GM19463 (cell line): ENCODE measurements at regions not wholly inside any gene's neighbourhood (a gene's known extent, or its start where the extent isn't known, plus 50 kb on each side); places are given as distances from the start of the nearest gene placed in this dataset.
"Not testable (repeated sequence)": the region's sequence is repeated elsewhere in the genome, so short reads cannot be mapped to it uniquely, and the experiment has no call there.

Experiments used
- ATAC-seq: cut with Tn5 transposase; IDR thresholded peaks from one replicate; pipeline ENCODE4 v1.9.1; 2021; ENCODE audit warnings: mild to moderate bottlenecking, moderate library complexity; ENCODE audit not compliant: unreplicated experiment

DNA sequence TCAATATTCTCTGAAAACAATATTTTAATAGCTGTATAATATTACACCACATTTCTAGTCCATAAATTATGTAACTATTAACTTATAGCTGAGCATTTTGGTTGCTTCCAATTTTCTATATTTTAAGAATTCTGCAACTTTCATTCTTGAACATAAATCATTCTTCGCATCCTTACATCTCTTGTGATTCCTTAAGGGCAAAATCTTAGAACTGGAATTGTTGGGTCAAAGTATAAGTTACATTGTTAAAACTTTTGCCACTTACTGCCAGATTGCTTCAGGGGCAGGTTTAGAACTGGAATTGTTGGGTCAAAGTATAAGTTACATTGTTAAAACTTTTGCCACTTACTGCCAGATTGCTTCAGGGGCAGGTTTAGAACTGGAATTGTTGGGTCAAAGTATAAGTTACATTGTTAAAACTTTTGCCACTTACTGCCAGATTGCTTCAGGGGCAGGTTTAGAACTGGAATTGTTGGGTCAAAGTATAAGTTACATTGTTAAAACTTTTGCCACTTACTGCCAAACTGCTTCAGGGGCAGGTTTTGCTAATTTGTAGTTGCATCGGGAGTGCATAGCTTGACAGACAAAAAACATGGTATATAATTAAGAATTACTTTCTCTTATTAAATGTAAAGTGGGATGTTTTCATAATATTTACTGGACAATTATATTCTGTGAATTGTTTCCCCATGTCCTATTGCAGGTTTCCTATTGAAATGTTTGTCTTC, 179.9 kb upstream of the OR13F1 start:
- ATAC-seq: not testable (repeated sequence)

DNA sequence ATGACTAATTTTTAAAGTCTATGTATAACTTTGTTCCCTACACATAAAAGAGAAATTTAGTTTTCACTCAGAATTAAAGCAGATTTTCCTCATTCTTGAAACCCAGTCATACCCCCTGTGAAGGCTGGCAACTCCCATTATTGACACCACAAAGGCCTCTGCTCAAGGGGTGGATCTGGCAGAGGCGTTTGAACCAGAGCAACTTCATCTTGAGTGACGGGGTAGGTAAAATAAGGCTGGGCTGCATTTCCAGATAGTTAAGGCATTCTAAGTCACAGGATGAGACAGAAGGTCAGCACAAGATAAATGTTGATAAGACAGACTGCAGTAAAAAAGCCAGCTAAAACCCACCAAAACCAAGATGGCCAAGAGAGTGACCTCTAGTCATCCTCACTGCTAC, 177.2 kb upstream of the OR13F1 start:
- ATAC-seq: no peak

DNA sequence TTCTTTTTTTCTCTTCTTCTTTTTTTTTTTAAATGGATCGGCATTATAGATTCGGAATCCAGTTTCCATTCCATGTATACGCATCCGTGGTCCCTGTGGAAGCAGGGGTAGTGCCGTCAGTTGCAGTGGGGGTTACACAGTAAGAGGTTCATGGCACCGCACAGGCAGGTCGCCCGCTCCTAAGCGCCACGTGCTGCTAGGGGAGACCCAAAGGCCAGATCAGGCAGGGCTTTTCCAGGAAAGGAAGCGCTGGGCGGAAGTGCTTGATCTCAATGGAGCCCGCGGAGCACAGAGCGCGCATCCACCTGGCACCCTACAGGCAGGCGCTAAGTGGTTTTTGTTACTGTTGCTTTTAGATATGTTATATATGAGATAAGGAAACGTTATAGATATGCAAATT, 174.8 kb upstream of the OR13F1 start:
- no peak for ATAC-seq

- ATAC-seq: no peak
Measured at GRCh38 chr9:104330841-104331240, 173.2 kb upstream of the OR13F1 start.

- no peak for ATAC-seq
Measured at GRCh38 chr9:104334549-104334948, 169.5 kb upstream of the OR13F1 start.

DNA sequence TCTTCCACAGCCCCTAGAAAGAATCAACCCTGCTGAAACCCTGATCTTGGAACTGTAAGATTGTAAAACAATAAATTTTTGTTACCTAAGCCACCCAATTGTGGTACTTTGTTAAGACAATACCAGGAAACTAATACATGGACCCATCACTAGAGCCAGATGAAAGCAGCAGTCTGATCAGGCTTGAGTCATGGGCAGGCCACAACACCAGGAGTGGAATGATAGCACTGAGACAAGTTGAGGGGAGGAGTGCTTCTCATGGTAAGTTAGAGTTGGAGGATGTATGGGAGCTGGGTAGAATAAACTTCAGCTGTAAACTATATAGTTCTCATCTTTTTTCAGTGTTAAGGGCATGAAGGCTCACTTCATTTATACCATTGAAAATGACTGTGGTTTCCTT, 164.4 kb upstream of the OR13F1 start:
- no peak for ATAC-seq

DNA sequence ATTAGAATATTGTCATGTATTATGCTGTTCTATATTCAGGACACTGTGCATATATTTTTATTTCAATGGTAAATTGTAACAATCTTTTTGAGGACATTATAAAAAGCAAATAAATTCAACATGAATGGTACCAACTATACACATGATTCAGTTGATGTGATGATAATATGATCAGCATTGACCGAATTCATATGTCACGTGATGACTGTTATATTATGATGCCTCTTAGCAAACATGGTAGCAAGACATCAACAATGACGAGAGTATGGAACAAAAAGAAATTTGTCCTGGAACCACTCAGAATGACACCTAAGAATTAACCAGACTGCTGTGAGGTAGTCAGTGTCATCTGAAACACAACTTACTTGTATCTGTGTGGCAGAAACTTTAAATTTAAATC, 161.5 kb upstream of the OR13F1 start:
- ATAC-seq: no peak

- no peak for ATAC-seq
Measured at GRCh38 chr9:104345061-104345460, 159.0 kb upstream of the OR13F1 start.

DNA sequence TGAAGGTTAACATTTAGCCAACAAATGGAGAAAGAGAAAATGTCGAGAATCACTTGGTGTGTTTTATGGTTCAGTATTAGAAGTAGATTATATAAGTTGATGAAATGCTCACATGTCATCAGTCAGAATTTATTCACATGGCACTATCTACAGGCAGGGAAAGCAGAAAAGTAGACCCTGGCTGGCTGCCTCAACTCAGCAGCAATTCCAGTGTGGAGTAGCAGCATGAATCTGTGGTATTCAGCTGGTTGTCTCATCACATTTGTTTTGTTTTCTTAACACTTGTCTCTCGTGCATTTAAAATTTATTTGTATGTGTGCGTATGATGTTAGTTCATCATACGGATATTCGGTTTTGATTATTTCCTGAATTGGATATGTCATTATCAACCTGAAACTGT, 153.5 kb upstream of the OR13F1 start:
- ATAC-seq: no peak

- no peak for ATAC-seq
Measured at GRCh38 chr9:104351726-104352125, 152.3 kb upstream of the OR13F1 start.

DNA sequence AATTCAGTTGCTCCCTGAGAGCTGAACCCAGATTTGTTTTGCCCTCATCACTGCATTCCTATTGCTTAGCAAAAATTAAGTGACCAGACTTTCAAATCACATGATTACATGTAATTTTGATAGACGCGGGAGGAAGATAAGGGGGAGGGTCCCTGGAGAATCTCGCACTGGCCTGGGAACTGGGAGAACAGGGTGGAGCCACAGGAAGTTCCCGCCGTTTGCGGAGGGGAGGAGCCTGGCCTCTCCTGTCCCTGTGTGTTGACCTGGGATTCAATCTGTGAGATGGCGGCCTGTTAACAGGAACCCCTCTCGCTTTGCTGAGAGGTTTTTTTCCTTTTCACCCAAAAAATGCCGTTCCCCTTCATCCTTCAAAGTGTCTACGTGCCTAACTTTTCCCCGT, 142.9 kb upstream of the OR13F1 start:
- no peak for ATAC-seq

- no peak for ATAC-seq
Measured at GRCh38 chr9:104362912-104363472, 141.1 kb upstream of the OR13F1 start.

GRCh38 chr9:104367507-104367906, 136.6 kb upstream of the OR13F1 start:
- ATAC-seq: no peak

DNA sequence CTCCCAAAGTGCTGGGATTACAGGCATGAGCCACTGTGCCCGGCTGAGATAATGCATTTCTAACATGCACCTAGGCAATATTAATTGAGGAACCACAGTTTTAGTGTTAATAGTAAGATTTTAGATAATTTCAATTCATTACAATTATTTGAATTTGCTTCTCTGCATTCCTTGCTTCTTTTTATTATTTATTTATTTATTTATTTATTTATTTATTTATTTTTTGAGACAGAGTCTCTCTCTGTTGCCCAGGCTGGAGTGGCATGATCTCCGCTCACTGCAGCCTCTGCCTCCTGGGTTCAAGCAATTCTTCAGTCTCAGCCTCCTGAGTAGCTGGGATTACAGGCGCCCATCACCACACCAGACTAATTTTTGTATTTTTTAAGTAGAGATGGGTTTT, 135.7 kb upstream of the OR13F1 start:
- ATAC-seq: not testable (repeated sequence)

GRCh38 chr9:104374711-104375110, 129.4 kb upstream of the OR13F1 start:
- no peak for ATAC-seq

- ATAC-seq: no peak
Measured at GRCh38 chr9:104386013-104386412, 118.0 kb upstream of the OR13F1 start.

GRCh38 chr9:104386425-104387069, 117.5 kb upstream of the OR13F1 start:
- ATAC-seq: no peak

- ATAC-seq: no peak
Measured at GRCh38 chr9:104388071-104388470, 116.0 kb upstream of the OR13F1 start.

DNA sequence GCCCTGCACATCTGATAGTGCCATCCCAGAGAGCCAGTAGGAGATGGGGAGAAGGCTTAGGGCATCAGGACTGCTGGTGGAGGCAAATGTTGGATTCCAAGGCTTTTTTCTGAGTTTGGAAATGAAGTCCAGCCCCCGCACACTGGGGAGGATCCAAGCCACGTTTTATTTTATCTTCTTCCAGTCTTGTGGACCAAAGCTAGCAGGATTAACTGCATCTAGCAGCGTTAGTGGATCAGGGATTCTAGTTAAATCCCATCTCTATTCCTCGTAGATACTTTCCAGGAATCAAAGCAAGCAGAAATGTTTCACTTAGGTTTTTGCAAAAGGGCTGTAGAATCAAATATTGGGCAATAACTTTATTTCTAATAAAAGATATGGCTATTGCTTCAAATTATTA, 114.7 kb upstream of the OR13F1 start:
- ATAC-seq: no peak

DNA sequence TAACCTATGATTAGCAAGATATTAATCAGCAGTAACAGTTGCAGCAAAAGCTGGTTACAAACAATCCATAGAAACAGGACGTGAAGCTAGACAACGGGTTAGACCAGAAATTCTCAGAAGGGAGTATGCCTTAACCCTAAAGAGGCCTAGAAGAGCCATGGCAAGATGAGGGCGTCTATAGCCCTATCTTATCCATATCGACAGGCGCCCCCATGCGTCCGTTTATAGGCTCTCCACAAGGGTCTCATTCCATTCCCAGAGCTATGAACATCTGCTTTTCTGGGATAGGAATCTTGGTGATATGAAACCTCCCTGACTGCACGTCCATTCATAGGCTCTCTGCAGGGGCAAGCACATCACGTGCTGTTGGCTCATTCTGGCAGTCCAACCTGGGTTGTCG, 109.2 kb upstream of the OR13F1 start:
- not testable (repeated sequence) for ATAC-seq

DNA sequence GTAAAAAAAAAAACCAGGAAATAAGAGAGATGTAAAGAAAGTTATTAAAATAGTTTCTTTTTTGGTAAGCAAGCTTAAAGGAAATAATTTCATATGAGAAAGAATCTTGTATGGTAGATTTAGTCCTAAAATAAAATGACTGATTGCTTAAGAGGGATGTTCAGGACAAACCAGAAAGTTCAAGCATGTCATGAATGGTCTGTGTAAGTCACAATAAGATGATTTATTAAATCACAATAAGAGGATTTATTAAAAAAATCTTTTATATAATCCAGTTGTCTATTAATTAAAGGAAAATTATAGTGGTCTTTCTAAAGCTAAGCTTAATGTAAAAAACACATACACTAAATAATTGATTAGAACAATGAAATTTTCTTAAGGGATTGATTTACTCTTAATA, 91.8 kb upstream of the OR13F1 start:
- ATAC-seq: no peak

DNA sequence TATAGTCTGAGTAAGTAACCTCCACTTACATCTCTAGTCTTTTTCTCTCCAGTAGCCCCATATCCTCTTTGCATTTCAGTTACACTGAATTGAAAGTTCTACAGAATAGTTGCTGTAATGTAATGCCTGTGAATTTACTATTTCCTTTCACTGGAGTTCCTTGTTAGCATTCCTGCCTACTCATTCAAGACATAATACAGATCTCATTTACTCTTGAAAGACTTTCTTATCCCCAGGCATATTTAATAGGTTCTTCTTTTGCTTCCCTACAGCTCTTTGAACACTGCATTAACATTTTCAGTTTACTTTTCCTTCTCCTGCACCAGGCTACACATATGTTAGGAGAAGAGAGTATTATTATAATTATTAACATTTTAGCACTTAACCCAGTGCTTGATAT, 87.6 kb upstream of the OR13F1 start:
- ATAC-seq: no peak
